Effector memory CD4-positive, alpha-beta T cell (primary cell): ENCODE measurements at regions not wholly inside any gene's neighbourhood (a gene's known extent, or its start where the extent isn't known, plus 50 kb on each side); places are given as distances from the start of the nearest gene placed in this dataset.
"Not testable (repeated sequence)": the region's sequence is repeated elsewhere in the genome, so short reads cannot be mapped to it uniquely, and the experiment has no call there.

Experiments
- DNase-seq, 3 donors: peaks; one replicate each; pipeline ENCODE4 v3.0.0-alpha.2; 2020
- H3K27ac ChIP-seq: 2 replicates; pipeline ENCODE4 v1.7.0; 2013; ENCODE audit warnings: mild to moderate bottlenecking, low read length, moderate library complexity; ENCODE audit not compliant: insufficient read depth, poor library complexity, severe bottlenecking
- H3K27me3 ChIP-seq: replicated peaks from 2 replicates; pipeline ENCODE4 v1.7.0; 2013; ENCODE audit warnings: mild to moderate bottlenecking, low read length; ENCODE audit not compliant: insufficient read depth, control insufficient read depth, poor library complexity, severe bottlenecking
- H3K36me3 ChIP-seq: 2 replicates; pipeline ENCODE4 v1.7.0; 2013; ENCODE audit warnings: mild to moderate bottlenecking, low read length, moderate library complexity; ENCODE audit not compliant: control insufficient read depth, insufficient read depth
- H3K4me1 ChIP-seq: 2 replicates; pipeline ENCODE4 v1.7.0; 2013; ENCODE audit warnings: low read length, mild to moderate bottlenecking; ENCODE audit not compliant: control insufficient read depth, insufficient read depth, poor library complexity, severe bottlenecking
- H3K4me3 ChIP-seq: 2 replicates; pipeline ENCODE4 v1.7.0; 2013; ENCODE audit warnings: low read length, low read depth, mild to moderate bottlenecking; ENCODE audit not compliant: insufficient read depth, poor library complexity, severe bottlenecking
- H3K9me3 ChIP-seq: 2 replicates; pipeline ENCODE4 v1.7.0; 2013; ENCODE audit warnings: mild to moderate bottlenecking, low read length, moderate library complexity; ENCODE audit not compliant: control insufficient read depth

- Histone ChIP-seq H3K27ac (no peak overlapping the region), H3K27me3 (no peaks in the 10 kb centered on the region), H3K4me1 (no peaks in the 10 kb centered on the region), H3K9me3 (no peaks in the 10 kb centered on the region), H3K36me3 (no peaks in the 10 kb centered on the region), H3K4me3 (no peak overlapping the region)
- no peak for DNase-seq
Measured at GRCh38 chr6:8329562-8329961, 105.8 kb downstream of the SLC35B3 start.

- no peak overlapping the region for H3K4me3 ChIP-seq
- H3K36me3 ChIP-seq, result no peaks in the 10 kb centered on the region
- no peaks in the 10 kb centered on the region for H3K4me1 ChIP-seq
- DNase-seq, result no peak
- H3K9me3 ChIP-seq, result no peaks in the 10 kb centered on the region
- no peaks in the 10 kb centered on the region for H3K27me3 ChIP-seq
- no peak overlapping the region for H3K27ac ChIP-seq
Measured at GRCh38 chr6:8325743-8326142, 109.6 kb downstream of the SLC35B3 start.

GRCh38 chr6:8322659-8323058 lies 112.7 kb downstream of the SLC35B3 start:
- no peak for DNase-seq
- Histone ChIP-seq H3K4me3 (no peak overlapping the region), H3K4me1 (no peaks in the 10 kb centered on the region), H3K27me3 (no peaks in the 10 kb centered on the region), H3K36me3 (no peaks in the 10 kb centered on the region), H3K9me3 (no peaks in the 10 kb centered on the region), H3K27ac (no peak overlapping the region)

GRCh38 chr6:8321671-8322404 lies 113.5 kb downstream of the SLC35B3 start:
- no peaks in the 10 kb centered on the region for H3K27me3 ChIP-seq
- H3K9me3 ChIP-seq, result no peaks in the 10 kb centered on the region
- H3K27ac ChIP-seq, result no peak overlapping the region
- no peak overlapping the region for H3K4me3 ChIP-seq
- H3K36me3 ChIP-seq, result no peaks in the 10 kb centered on the region
- H3K4me1 ChIP-seq, result no peaks in the 10 kb centered on the region
- DNase-seq, result no peak

- no peaks in the 10 kb centered on the region for H3K27me3 ChIP-seq
- H3K4me1 ChIP-seq, result no peaks in the 10 kb centered on the region
- H3K36me3 ChIP-seq, result no peaks in the 10 kb centered on the region
- H3K9me3 ChIP-seq, result no peaks in the 10 kb centered on the region
- no peak overlapping the region for H3K4me3 ChIP-seq
- H3K27ac ChIP-seq, result no peak overlapping the region
- DNase-seq, result no peak
Measured at GRCh38 chr6:8315154-8315553, 120.2 kb downstream of the SLC35B3 start.

GRCh38 chr6:8301502-8301901 lies 133.8 kb downstream of the SLC35B3 start:
- no peak overlapping the region for H3K4me3 ChIP-seq
- H3K27ac ChIP-seq, result no peak overlapping the region
- no peaks in the 10 kb centered on the region for H3K27me3 ChIP-seq
- no peaks in the 10 kb centered on the region for H3K9me3 ChIP-seq
- DNase-seq, result no peak
- no peaks in the 10 kb centered on the region for H3K4me1 ChIP-seq
- no peaks in the 10 kb centered on the region for H3K36me3 ChIP-seq

GRCh38 chr6:8299034-8299433 lies 136.3 kb downstream of the SLC35B3 start:
- Histone ChIP-seq H3K36me3 (no peaks in the 10 kb centered on the region), H3K27me3 (no peaks in the 10 kb centered on the region), H3K9me3 (no peaks in the 10 kb centered on the region), H3K27ac (no peak overlapping the region), H3K4me3 (no peak overlapping the region), H3K4me1 (no peaks in the 10 kb centered on the region)
- DNase-seq, result no peak

- not testable (repeated sequence) for H3K9me3 ChIP-seq, H3K27ac ChIP-seq, H3K4me1 ChIP-seq
Measured at GRCh38 chr6:8282946-8283345, 152.4 kb downstream of the SLC35B3 start.

GRCh38 chr6:8282380-8282779 lies 153.0 kb downstream of the SLC35B3 start:
- H3K27ac ChIP-seq, result no peak overlapping the region
- H3K9me3 ChIP-seq, result no peaks in the 10 kb centered on the region
- no peaks in the 10 kb centered on the region for H3K4me1 ChIP-seq
- H3K27me3 ChIP-seq, result no peaks in the 10 kb centered on the region
- H3K36me3 ChIP-seq, result no peaks in the 10 kb centered on the region
- DNase-seq, result no peak
- no peak overlapping the region for H3K4me3 ChIP-seq

More at GRCh38 chr6:8282946-8283345, 152.4 kb downstream of the SLC35B3 start:
- not testable (repeated sequence) for DNase-seq, H3K27me3 ChIP-seq, H3K36me3 ChIP-seq, H3K4me3 ChIP-seq

GRCh38 chr6:8279041-8279805 lies 156.1 kb downstream of the SLC35B3 start:
- no peak overlapping the region for H3K4me3 ChIP-seq
- no peaks in the 10 kb centered on the region for H3K4me1 ChIP-seq
- no peaks in the 10 kb centered on the region for H3K9me3 ChIP-seq
- no peak overlapping the region for H3K27ac ChIP-seq
- no peaks in the 10 kb centered on the region for H3K36me3 ChIP-seq
- no peaks in the 10 kb centered on the region for H3K27me3 ChIP-seq
- no peak for DNase-seq
